HepG2 (cell line): ENCODE measurements at regions not wholly inside any gene's neighbourhood (a gene's known extent, or its start where the extent isn't known, plus 50 kb on each side); places are given as distances from the start of the nearest gene placed in this dataset.

Experiments used
- ATAC-seq: fragments of 200-7000 bp; cut with Tn5 transposase; 3 replicates; pipeline ENCODE4 v1.9.1; 2020; ENCODE audit warnings: mild to moderate bottlenecking, moderate library complexity
- BruUV-seq: library from RNA; stranded (reverse); fragments of 400-500 nt; replicated peaks from 2 replicates; lab custom pipeline; 2021; lab: Mats Ljungman, UMichigan
- CTCF ChIA-PET: fragments of 300-600 bp; formaldehyde crosslinking; extraction: SDS; loops from one replicate; lab custom pipeline; 2021; ENCODE audit warnings: low total read pairs, inconsistent platforms, low intra/inter-chr PET ratio; lab: Yijun Ruan, JAX
- POLR2A ChIA-PET: fragments of 350-600 bp; sonication (Branson Sonifier 250); formaldehyde crosslinking; loops from one replicate; lab custom pipeline; 2020; ENCODE audit warnings: antibody characterized with exemption, inconsistent platforms; lab: Yijun Ruan, JAX
- DNase-seq: peaks from one replicate; pipeline ENCODE4 v3.0.0-alpha.2; 2015; ENCODE audit warnings: low spot score
- FAIRE-seq: peaks from 3 replicates; lab custom pipeline; 2011; peaks lifted over from hg19 to GRCh38; lab: Jason Lieb, UNC
- H2AFZ ChIP-seq: one replicate; pipeline ENCODE4 v1.6.1; 2011; ENCODE audit warnings: low read length, inconsistent platforms
- H3K27ac ChIP-seq: fragments of 300-600 bp; 3 replicates; pipeline ENCODE4 v1.8.0; 2011; ENCODE audit warnings: mixed run types, mild to moderate bottlenecking, mixed read lengths, low read length, inconsistent platforms; ENCODE audit not compliant: insufficient read depth; ENCODE audit errors: extremely low read length
- H3K27me3 ChIP-seq, 2 experiments: fragments of 200-600 bp in 1 of 2; 2 replicates in 1 of 2; 3 replicates in 1 of 2; pipeline versions ENCODE4 v1.6.0 to v1.8.0; 2011; ENCODE audit warnings: low read length in 2 of 2, mild to moderate bottlenecking in 2 of 2, moderate library complexity in 2 of 2, inconsistent platforms in 1 of 2; ENCODE audit not compliant: insufficient read depth in 2 of 2, control insufficient read depth in 1 of 2
- H3K36me3 ChIP-seq, 2 experiments: fragments of 200-600 bp in 1 of 2; replicated peaks in 1 of 2; 2 replicates in 1 of 2; 3 replicates in 1 of 2; pipeline versions ENCODE4 v1.5.1 to v1.8.0; 2011; ENCODE audit warnings: low read length in 2 of 2, inconsistent platforms in 1 of 2; ENCODE audit not compliant: insufficient read depth in 2 of 2, control insufficient read depth in 1 of 2
- H3K4me1 ChIP-seq: 2 replicates; pipeline ENCODE4 v1.5.1; 2012; ENCODE audit warnings: low read length, inconsistent platforms; ENCODE audit not compliant: insufficient read depth
- H3K4me2 ChIP-seq: 2 replicates; pipeline ENCODE4 v1.6.0; 2011; ENCODE audit warnings: low read depth, low read length, inconsistent platforms
- H3K4me3 ChIP-seq, 3 experiments: fragments of 200-600 bp in 1 of 3; sonication (generic), shearing (Covaris generic) in 1 of 3; replicated peaks in 1 of 3; 2 replicates each; pipeline ENCODE4 v1.5.1; 2011 to 2016; ENCODE audit warnings: low read length in 3 of 3, inconsistent platforms in 2 of 3, low read depth in 2 of 3, mild to moderate bottlenecking in 2 of 3, control low read depth in 1 of 3, mixed read lengths in 1 of 3; ENCODE audit not compliant: insufficient read depth in 1 of 3
- H3K79me2 ChIP-seq: one replicate; pipeline ENCODE4 v1.6.1; 2011; ENCODE audit warnings: low read length, inconsistent platforms; ENCODE audit not compliant: insufficient read depth
- H3K9ac ChIP-seq: 2 replicates; pipeline ENCODE4 v1.6.0; 2011; ENCODE audit warnings: mild to moderate bottlenecking, low read depth, low read length, inconsistent platforms; ENCODE audit not compliant: insufficient read depth
- H3K9me3 ChIP-seq: 2 replicates; pipeline ENCODE4 v1.5.1; 2012; ENCODE audit warnings: mild to moderate bottlenecking, low read length
- H4K20me1 ChIP-seq: 2 replicates; pipeline ENCODE4 v1.6.0; 2011; ENCODE audit warnings: inconsistent platforms, mild to moderate bottlenecking, low read length, moderate library complexity; ENCODE audit not compliant: insufficient read depth
- DMAP1 ChIP-seq: IDR thresholded peaks from 2 replicates; pipeline ENCODE4 v1.6.1; 2016
- DR1 ChIP-seq: sonication (generic); formaldehyde crosslinking; IDR thresholded peaks from 2 replicates; pipeline ENCODE4 v1.8.0; 2021; ENCODE audit warnings: mild to moderate bottlenecking, missing genetic modification reagents, inconsistent platforms
- FOXK2 ChIP-seq: fragments of 450-650 bp; IDR thresholded peaks from 2 replicates; pipeline ENCODE4 v1.6.1; 2016
- FOXO1 ChIP-seq: sonication (generic); formaldehyde crosslinking; IDR thresholded peaks from 2 replicates; pipeline ENCODE4 v1.4.0; 2020; ENCODE audit warnings: missing genetic modification reagents
- PITX1 ChIP-seq: sonication (generic); formaldehyde crosslinking; IDR thresholded peaks from 2 replicates; pipeline ENCODE4 v1.5.1; 2020; ENCODE audit warnings: mild to moderate bottlenecking, missing genetic modification reagents
- SALL1 ChIP-seq: sonication (generic); formaldehyde crosslinking; IDR thresholded peaks from 2 replicates; pipeline ENCODE4 v1.8.0; 2022; ENCODE audit warnings: mild to moderate bottlenecking, missing genetic modification reagents
- ZNF235 ChIP-seq: sonication (generic); formaldehyde crosslinking; IDR thresholded peaks from 2 replicates; pipeline ENCODE4 v1.8.1; 2023; ENCODE audit warnings: mild to moderate bottlenecking, missing genetic modification reagents, borderline replicate concordance
- ZNF264 ChIP-seq: sonication (generic); formaldehyde crosslinking; IDR thresholded peaks from 2 replicates; pipeline ENCODE4 v1.4.0; 2020; ENCODE audit warnings: missing genetic modification reagents
- ZNF484 ChIP-seq: sonication (generic); formaldehyde crosslinking; IDR thresholded peaks from 2 replicates; pipeline ENCODE4 v1.5.1; 2020; ENCODE audit warnings: mild to moderate bottlenecking, low read depth, missing genetic modification reagents, borderline replicate concordance
- ZNF790 ChIP-seq: sonication (generic); formaldehyde crosslinking; IDR thresholded peaks from 2 replicates; pipeline ENCODE4 v1.8.0; 2022; ENCODE audit warnings: missing genetic modification reagents, mild to moderate bottlenecking, borderline replicate concordance
- ZNF83 ChIP-seq: sonication (generic); formaldehyde crosslinking; IDR thresholded peaks from 2 replicates; pipeline ENCODE4 v1.4.0; 2020; ENCODE audit warnings: missing genetic modification reagents, mild to moderate bottlenecking, borderline replicate concordance
- in situ Hi-C: cut with HindIII; loops from 2 replicates; pipeline ENCODE4 v1.10.0; 2017; ENCODE audit warnings: low pct_unique_long_range_greater_than_20kb; ENCODE audit not compliant: extremely low pct_ligation_motif_present
- intact Hi-C: fragments of 100-400 bp; cut with micrococcal nuclease; formaldehyde crosslinking; loops from one replicate; pipeline ENCODE4 v1.10.0; 2022; ENCODE audit not compliant: unreplicated experiment
- TF ChIP-seq, protein P1 (sequence below): fragments of 450-650 bp; IDR thresholded peaks from 2 replicates; pipeline ENCODE4 v1.6.1; 2017
- TF ChIP-seq, protein P2 (sequence below): sonication (generic); formaldehyde crosslinking; IDR thresholded peaks from 2 replicates; pipeline ENCODE4 v1.8.0; 2022; ENCODE audit warnings: low read depth, missing genetic modification reagents
- TF ChIP-seq, protein P3 (sequence below): sonication (generic); formaldehyde crosslinking; IDR thresholded peaks from 2 replicates; pipeline ENCODE4 v1.9.0; 2021; ENCODE audit warnings: missing genetic modification reagents, borderline replicate concordance
- TF ChIP-seq, protein P4 (sequence below): sonication (generic); formaldehyde crosslinking; IDR thresholded peaks from 2 replicates; pipeline ENCODE4 v1.4.0; 2020; ENCODE audit warnings: missing genetic modification reagents

GRCh38 chr11:27263046-27263445 is 100.0 kb downstream of the CCDC34 start:
- in situ Hi-C loops (no loop called here), intact Hi-C loops (no loop called here)
- Histone ChIP-seq H3K9me3 (no peaks in the 10 kb centered on the region), H3K27me3 (peaks cover 5 to 13% of the 10 kb centered on the region in 2 experiments; a peak in 3 of 5 replicates), H3K4me3 (no peak overlapping the region), H2AFZ (no peak overlapping the region), H3K79me2 (no peaks in the 10 kb centered on the region), H3K27ac (no peak overlapping the region), H4K20me1 (no peaks in the 10 kb centered on the region), H3K4me1 (no peaks in the 10 kb centered on the region), H3K4me2 (no peak overlapping the region), H3K36me3 (no peaks in the 10 kb centered on the region), H3K9ac (no peak overlapping the region)
- ChIA-PET POLR2A (no interaction called here), CTCF (no interaction called here)
- ATAC-seq (no peak), DNase-seq (no peak), FAIRE-seq (no peak)
- TF ChIP-seq ZNF83 (CRISPR knock-in tag), result no peak
- no peak for TF ChIP-seq FOXO1 (CRISPR knock-in tag)
- no peak for TF ChIP-seq FOXK2
- no peak for TF ChIP-seq DMAP1
- TF ChIP-seq DR1 (CRISPR knock-in tag), result no peak
- no peak for TF ChIP-seq ZNF484
- no peak for TF ChIP-seq PITX1 (CRISPR knock-in tag)
- no peak for TF ChIP-seq SALL1
- TF ChIP-seq ZNF264 (CRISPR knock-in tag), result no peak
- TF ChIP-seq, protein P1, sequence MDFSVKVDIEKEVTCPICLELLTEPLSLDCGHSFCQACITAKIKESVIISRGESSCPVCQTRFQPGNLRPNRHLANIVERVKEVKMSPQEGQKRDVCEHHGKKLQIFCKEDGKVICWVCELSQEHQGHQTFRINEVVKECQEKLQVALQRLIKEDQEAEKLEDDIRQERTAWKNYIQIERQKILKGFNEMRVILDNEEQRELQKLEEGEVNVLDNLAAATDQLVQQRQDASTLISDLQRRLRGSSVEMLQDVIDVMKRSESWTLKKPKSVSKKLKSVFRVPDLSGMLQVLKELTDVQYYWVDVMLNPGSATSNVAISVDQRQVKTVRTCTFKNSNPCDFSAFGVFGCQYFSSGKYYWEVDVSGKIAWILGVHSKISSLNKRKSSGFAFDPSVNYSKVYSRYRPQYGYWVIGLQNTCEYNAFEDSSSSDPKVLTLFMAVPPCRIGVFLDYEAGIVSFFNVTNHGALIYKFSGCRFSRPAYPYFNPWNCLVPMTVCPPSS, result no peak
- TF ChIP-seq, protein P2, sequence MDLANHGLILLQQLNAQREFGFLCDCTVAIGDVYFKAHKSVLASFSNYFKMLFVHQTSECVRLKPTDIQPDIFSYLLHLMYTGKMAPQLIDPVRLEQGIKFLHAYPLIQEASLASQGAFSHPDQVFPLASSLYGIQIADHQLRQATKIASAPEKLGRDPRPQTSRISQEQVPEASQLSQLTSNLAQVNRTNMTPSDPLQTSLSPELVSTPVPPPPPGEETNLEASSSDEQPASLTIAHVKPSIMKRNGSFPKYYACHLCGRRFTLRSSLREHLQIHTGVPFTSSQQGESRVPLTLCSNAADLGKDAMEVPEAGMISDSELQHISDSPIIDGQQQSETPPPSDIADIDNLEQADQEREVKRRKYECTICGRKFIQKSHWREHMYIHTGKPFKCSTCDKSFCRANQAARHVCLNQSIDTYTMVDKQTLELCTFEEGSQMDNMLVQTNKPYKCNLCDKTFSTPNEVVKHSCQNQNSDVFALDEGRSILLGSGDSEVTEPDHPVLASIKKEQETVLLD (CRISPR knock-in tag), result no peak
- TF ChIP-seq, protein P3, sequence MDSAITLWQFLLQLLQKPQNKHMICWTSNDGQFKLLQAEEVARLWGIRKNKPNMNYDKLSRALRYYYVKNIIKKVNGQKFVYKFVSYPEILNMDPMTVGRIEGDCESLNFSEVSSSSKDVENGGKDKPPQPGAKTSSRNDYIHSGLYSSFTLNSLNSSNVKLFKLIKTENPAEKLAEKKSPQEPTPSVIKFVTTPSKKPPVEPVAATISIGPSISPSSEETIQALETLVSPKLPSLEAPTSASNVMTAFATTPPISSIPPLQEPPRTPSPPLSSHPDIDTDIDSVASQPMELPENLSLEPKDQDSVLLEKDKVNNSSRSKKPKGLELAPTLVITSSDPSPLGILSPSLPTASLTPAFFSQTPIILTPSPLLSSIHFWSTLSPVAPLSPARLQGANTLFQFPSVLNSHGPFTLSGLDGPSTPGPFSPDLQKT (CRISPR knock-in tag), result no peak
- TF ChIP-seq, protein P4, sequence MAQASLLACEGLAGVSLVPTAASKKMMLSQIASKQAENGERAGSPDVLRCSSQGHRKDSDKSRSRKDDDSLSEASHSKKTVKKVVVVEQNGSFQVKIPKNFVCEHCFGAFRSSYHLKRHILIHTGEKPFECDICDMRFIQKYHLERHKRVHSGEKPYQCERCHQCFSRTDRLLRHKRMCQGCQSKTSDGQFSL (CRISPR knock-in tag), result no peak
- TF ChIP-seq ZNF235, result no peak
- TF ChIP-seq ZNF790 (CRISPR knock-in tag), result no peak
- BruUV-seq, result no TSS peak
